Heart right ventricle (tissue), 16 donors: ENCODE measurements at regions not wholly inside any gene's neighbourhood (a gene's known extent, or its start where the extent isn't known, plus 50 kb on each side); places are given as distances from the start of the nearest gene placed in this dataset.

ENCODE experiments used
- ATAC-seq, 8 donors: fragments of 200-7000 bp; cut with Tn5 transposase; one replicate each; pipeline ENCODE4 v1.9.1; 2020; ENCODE audit warnings: mild to moderate bottlenecking in 8 of 8, moderate library complexity in 8 of 8, moderate number of reproducible peaks in 1 of 8
- DNase-seq, 2 donors: peaks; one replicate each; pipeline ENCODE4 v3.0.0-alpha.2; 2020
- H3K27ac ChIP-seq, 10 donors: fragments of 200-600 bp; sonication (generic) in 2 of 10; one replicate each; pipeline versions ENCODE4 v1.5.0 to v1.8.0; 2020 to 2022; ENCODE audit warnings: mild to moderate bottlenecking in 3 of 10
- H3K27me3 ChIP-seq, 7 donors: fragments of 200-600 bp; one replicate each; pipeline ENCODE4 v1.8.0; 2021 to 2022; ENCODE audit warnings: mild to moderate bottlenecking in 2 of 7
- H3K36me3 ChIP-seq, 9 donors: fragments of 200-600 bp; sonication (generic) in 1 of 9; one replicate each; pipeline versions ENCODE4 v1.5.0 to v1.8.0; 2020 to 2022; ENCODE audit warnings: mild to moderate bottlenecking in 2 of 9
- H3K4me1 ChIP-seq, 9 donors: fragments of 200-600 bp; sonication (generic) in 1 of 9; one replicate each; pipeline versions ENCODE4 v1.5.0 to v1.8.0; 2020 to 2022; ENCODE audit warnings: mild to moderate bottlenecking in 4 of 9
- H3K4me3 ChIP-seq, 10 donors: fragments of 200-600 bp; sonication (generic) in 2 of 10; one replicate each; pipeline versions ENCODE4 v1.5.0 to v1.8.0; 2020 to 2022; ENCODE audit warnings: mild to moderate bottlenecking in 7 of 10, moderate library complexity in 2 of 10
- H3K9me3 ChIP-seq, 11 donors: fragments of 200-600 bp in 10 of 11; sonication (generic) in 2 of 11; one replicate each; pipeline versions ENCODE4 v1.5.0 to v1.8.0; 2013 to 2022; ENCODE audit warnings: mild to moderate bottlenecking in 2 of 11, control low read depth in 1 of 11, moderate library complexity in 1 of 11
- CTCF ChIP-seq, 9 donors: fragments of 200-600 bp; sonication (generic) in 2 of 9; IDR thresholded peaks; one replicate each; pipeline versions ENCODE4 v1.5.0 to v1.8.0; 2021 to 2022; ENCODE audit warnings: antibody characterized with exemption in 9 of 9, mild to moderate bottlenecking in 5 of 9, moderate library complexity in 1 of 9
- WGBS, 2 donors: extraction: QIAGEN DNeasy Blood & Tissue Kit; methylation state at CpG; one replicate each; pipeline ENCODE4 v1.1.7; 2013; ENCODE audit warnings: inconsistent platforms in 1 of 2; 5-methylcytosine and 5-hydroxymethylcytosine counted together
- intact Hi-C, 10 donors: fragments of 100-400 bp; cut with DNase I; formaldehyde crosslinking; loops; one replicate each; pipeline versions ENCODE4 v1.11.1 to v1.14.2; 2022
- donor health status: Arrhythmogenic right ventricular cardiomyopathy.
- donor health status: ischemic (EF 13 %, LVEDD 7.1; RV severe dilation, severe dysfunction).
- donor health status: healthy with polysubstance abuse.
- donor health status: DM: no; HTN: yes; CAD: no.
- donor health status: DM: no; HTN: no; CAD: no.
- donor health status: ischemic (EF 25% LVEDD 6.9; RV normal size, moderate dysfunction).
- donor health status: ischemic (EF 25% LVEDD 5.7; RV mildly dilated, moderate dysfunction).
- donor health status: healthy.
- donor health status: DM: yes; HTN: yes; CAD: no.
- donor health status: Ischemic cardiomyopathy.
- donor health status: ischemic (EF 35%, LVEDD 5.7; RV mildly dilated, moderate dysfunction).
- donor health status: nonischemic (EF 11% LVEDD 7.7; RV severe dilation, severe dysfunction).
- donor health status: DM: yes; HTN: yes; CAD: no.
- donor health status: PGD.
- donor health status: ischemic (EF 29% LVEDD 5.4; RV normal size, mild dysfunction).
- donor health status: nonischemic (EF 23%, LVEDD 6.1; RV moderate dilation, normal function).

GRCh38 chr7:68362745-68363518 is 1235.3 kb upstream of the AUTS2 start:
- intact Hi-C loops: no loop called here
- H3K27me3 ChIP-seq: no peaks in the 10 kb centered on the region
- H3K36me3 ChIP-seq: no peaks in the 10 kb centered on the region
- DNase-seq: no peak
- ATAC-seq: peak in 1 of 8 donors; percentile 65
- peaks cover 0 to 13% (median 0%) of the 10 kb centered on the region in 11 donors for H3K9me3 ChIP-seq
- no peak overlapping the region for H3K4me3 ChIP-seq
- peaks cover 0 to 4% (median 0%) of the 10 kb centered on the region in 9 donors for H3K4me1 ChIP-seq
- 66 to 68% methylated on average over 7 of the region's 7 CpGs for WGBS, 2 donors
- no peak for TF ChIP-seq CTCF (IDR thresholded peaks at IDR 0.05)
- no peak overlapping the region for H3K27ac ChIP-seq

GRCh38 chr7:68364886-68365625 is 1233.2 kb upstream of the AUTS2 start:
- Histone ChIP-seq H3K36me3 (no peaks in the 10 kb centered on the region), H3K27ac (no peak overlapping the region), H3K27me3 (peaks cover 0 to 11% (median 0%) of the 10 kb centered on the region in 7 donors), H3K4me3 (no peak overlapping the region), H3K9me3 (peaks cover 0 to 25% (median 0%) of the 10 kb centered on the region in 11 donors), H3K4me1 (peaks cover 0 to 4% (median 0%) of the 10 kb centered on the region in 9 donors)
- intact Hi-C loops: no loop called here
- WGBS, 2 donors: 51 to 57% methylated on average over 5 of the region's 5 CpGs
- DNase-seq: no peak
- TF ChIP-seq CTCF (IDR thresholded peaks at IDR 0.05): no peak
- no peak for ATAC-seq

- intact Hi-C loops: no loop called here
- H3K4me3 ChIP-seq: no peak overlapping the region
- H3K27me3 ChIP-seq: peaks cover 0 to 11% (median 0%) of the 10 kb centered on the region in 7 donors
- H3K27ac ChIP-seq: no peak overlapping the region
- ATAC-seq (no peak), DNase-seq (no peak)
- TF ChIP-seq CTCF (IDR thresholded peaks at IDR 0.05): no peak
- no peaks in the 10 kb centered on the region for H3K4me1 ChIP-seq
- 46 to 65% methylated on average over 7 of the region's 7 CpGs for WGBS, 2 donors
- H3K9me3 ChIP-seq: peaks cover 0 to 32% (median 0%) of the 10 kb centered on the region in 11 donors
- H3K36me3 ChIP-seq: no peaks in the 10 kb centered on the region
Observed at GRCh38 chr7:68371985-68372384, 1226.3 kb upstream of the AUTS2 start.

- intact Hi-C loops: no loop called here
- Histone ChIP-seq H3K27me3 (no peaks in the 10 kb centered on the region), H3K36me3 (no peaks in the 10 kb centered on the region), H3K4me1 (no peaks in the 10 kb centered on the region), H3K9me3 (peaks cover 0 to 21% (median 0%) of the 10 kb centered on the region in 11 donors), H3K27ac (no peak overlapping the region), H3K4me3 (no peak overlapping the region)
- ATAC-seq: no peak
- 84% methylated on average over 2 of the region's 2 CpGs for WGBS, 2 donors
- no peak for DNase-seq
- TF ChIP-seq CTCF (IDR thresholded peaks at IDR 0.05): no peak
Observed at GRCh38 chr7:68376131-68376661, 1222.1 kb upstream of the AUTS2 start.
